Colon (tissue), 2 donors: ENCODE measurements at regions not wholly inside any gene's neighbourhood (a gene's known extent, or its start where the extent isn't known, plus 50 kb on each side); places are given as distances from the start of the nearest gene placed in this dataset.

ENCODE experiments used
- FAIRE-seq: peaks from 2 replicates; lab custom pipeline; 2012; peaks lifted over from hg19 to GRCh38; lab: Jason Lieb, UNC
- donor health status: control.
- donor health status: control.

- no peak for FAIRE-seq
Observed at GRCh38 chrX:98371994-98372393, 1488.3 kb downstream of the RPA4 start.

GRCh38 chrX:98379134-98379533 is 1495.4 kb downstream of the RPA4 start:
- FAIRE-seq, result no peak

DNA sequence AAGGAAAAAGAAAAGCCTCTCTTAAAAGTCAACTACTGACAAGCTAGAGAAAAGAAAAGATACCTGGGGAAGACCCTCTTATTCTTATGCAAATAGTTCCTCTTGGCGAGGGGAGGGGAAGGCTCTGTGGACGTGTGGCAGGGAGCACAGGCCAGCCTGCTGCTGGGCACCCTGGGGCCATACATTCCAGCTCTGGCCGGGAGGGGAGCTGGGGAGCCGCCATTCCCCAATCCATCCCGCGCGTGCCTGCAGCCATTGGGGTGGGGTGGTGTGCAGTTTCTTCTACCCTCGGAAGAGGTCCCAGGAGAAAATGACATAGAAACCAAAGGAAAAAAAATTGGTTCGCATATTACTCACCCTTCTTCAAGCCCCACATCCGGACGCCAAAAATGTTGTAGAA is 1496.4 kb downstream of the RPA4 start:
- no peak for FAIRE-seq

GRCh38 chrX:98380556-98380955 is 1496.8 kb downstream of the RPA4 start:
- FAIRE-seq, result no peak

GRCh38 chrX:98398542-98398941 is 1514.8 kb downstream of the RPA4 start:
- no peak for FAIRE-seq

GRCh38 chrX:98405376-98405775 is 1521.7 kb downstream of the RPA4 start:
- peak; percentile 38 for FAIRE-seq

- no peak for FAIRE-seq
Observed at GRCh38 chrX:98407584-98407983, 1523.9 kb downstream of the RPA4 start.

- no peak for FAIRE-seq
Observed at GRCh38 chrX:98409867-98410266, 1526.2 kb downstream of the RPA4 start.

DNA sequence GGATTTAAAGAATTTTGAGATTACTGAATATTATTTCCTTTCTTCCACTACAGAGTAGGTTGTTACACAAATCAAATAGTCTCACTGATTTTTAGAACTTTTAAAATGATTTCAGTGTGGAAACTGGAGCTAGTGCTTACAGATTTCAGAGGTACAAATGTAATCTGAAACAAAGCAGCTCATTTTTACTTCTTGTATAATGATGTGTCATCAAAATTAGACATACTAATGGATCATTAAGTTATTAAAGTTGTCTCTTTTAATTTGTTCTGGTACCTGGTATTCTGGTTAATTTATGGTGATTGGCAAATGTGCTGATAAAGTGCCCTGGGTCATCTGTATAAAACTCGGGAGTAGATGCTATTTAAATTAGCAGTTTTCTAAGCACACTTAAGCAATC is 1528.3 kb downstream of the RPA4 start:
- no peak for FAIRE-seq

DNA sequence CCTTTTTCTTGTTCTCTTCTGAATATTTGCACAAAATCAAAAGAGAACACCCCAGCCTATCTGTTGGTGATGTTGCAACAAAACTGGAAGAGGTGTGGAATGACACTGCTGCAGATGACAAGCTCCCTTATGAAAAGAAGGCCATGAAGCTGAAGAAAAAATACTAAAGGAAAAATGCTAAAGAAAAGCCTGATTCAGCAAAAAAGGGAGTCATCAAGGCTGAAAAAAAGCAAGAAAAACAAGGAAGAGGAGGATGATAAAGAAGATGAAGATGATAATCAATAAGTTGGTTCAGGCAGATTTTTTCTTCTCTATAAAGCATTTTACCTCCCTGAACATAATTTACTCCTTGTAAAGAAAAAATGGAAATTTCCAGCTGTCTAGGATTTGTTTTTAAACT is 1538.8 kb downstream of the RPA4 start:
- no peak for FAIRE-seq

DNA sequence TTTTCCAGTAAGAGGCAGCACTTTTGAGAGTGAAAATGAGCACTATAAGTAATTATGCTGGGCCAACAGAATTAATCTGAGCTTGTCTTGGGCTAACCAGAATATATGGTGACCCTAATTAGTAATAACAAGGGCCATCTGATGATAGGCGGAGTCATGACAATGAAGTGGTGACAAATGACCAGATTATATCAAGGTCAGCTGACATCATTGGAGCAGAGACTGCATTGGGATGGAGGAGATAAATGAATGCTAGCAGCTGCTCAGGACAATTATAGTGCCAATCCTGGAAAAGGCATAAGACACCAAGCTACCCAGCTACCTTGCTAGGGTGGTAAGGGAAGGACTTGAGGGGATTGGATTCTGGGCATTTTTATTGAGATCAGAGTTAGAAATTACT is 1548.7 kb downstream of the RPA4 start:
- FAIRE-seq, result no peak

DNA sequence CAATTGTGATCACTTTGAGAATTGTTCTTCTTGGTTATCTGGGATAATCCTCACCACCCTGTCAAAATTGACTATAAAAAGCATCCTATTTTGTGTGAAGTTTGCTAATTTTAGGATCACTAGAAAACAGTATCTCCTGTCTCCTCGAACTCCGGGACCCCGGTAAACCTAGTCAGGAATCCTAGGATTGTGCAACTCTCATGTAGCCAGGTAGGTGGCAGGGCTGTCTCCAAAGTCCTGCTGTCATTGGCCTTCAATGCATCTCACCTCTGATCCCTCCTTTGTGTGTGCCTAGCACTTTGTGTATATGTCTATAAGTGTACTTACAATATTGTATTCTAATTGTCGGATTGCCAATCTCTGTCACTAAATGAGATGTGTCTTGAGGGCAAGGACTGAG is 1564.8 kb downstream of the RPA4 start:
- FAIRE-seq, result no peak

GRCh38 chrX:98452456-98452855 is 1568.7 kb downstream of the RPA4 start:
- no peak for FAIRE-seq

- no peak for FAIRE-seq
Observed at GRCh38 chrX:98459669-98460068, 1576.0 kb downstream of the RPA4 start.

DNA sequence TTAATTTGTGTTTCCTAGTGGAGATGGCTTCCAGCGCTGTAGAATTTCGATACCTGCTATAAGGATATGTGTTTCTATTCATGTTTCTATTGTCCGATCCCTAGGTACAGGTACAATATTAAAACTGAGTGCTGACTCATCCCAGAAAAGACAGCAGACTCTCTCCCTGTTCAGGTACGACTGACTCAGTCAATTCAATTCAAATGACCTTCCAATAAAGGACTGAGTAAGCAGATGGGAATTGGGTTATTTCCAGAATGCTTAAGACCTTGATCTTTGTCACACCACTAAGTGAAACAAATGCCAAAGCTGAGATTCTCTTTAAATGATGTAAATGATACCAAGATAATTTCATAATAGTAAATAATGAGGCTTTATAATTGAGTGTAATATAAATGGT is 1596.9 kb downstream of the RPA4 start:
- no peak for FAIRE-seq

- FAIRE-seq, result no peak
Observed at GRCh38 chrX:98481636-98482035, 1597.9 kb downstream of the RPA4 start.

GRCh38 chrX:98490670-98491069 is 1607.0 kb downstream of the RPA4 start:
- no peak for FAIRE-seq

DNA sequence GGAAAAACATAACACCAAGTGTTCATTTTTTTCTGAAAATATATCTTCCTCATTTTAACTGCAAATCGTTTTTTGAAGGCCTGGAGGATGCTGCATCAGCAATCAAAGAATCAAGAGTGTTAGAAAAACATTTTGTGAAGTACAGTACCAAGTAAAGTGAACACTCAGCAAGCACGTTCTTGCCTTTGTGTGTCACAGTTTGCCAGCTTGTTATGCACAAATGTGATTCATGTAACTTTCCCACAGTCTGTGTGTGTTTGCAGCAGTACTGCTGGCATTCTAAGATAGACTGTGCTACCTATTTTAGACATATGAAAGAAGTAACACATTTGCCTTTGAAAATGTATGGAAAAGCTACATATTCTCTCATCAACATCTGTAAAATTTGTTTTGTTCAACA is 1617.7 kb downstream of the RPA4 start:
- no peak for FAIRE-seq

DNA sequence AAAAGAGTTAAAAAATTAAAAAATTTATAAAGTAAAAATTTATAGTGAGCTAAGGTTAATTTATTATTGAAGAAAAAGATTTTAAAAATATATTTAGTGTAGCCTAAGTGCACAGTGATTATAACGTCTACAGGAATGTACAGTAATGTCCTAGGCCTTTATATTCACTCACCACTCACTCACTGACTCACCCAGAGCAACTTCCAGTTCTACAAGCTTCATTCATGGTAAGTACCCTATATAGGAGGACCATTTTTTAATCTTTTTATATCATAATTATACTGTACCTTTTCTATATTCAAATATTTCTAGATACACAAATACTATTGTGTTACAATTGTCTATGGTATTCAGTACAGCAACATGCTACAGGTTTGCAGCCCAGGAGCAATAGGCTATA is 1623.2 kb downstream of the RPA4 start:
- FAIRE-seq, result no peak

- FAIRE-seq, result no peak
Observed at GRCh38 chrX:98514032-98514431, 1630.3 kb downstream of the RPA4 start.

- no peak for FAIRE-seq
Observed at GRCh38 chrX:98516120-98516519, 1632.4 kb downstream of the RPA4 start.

DNA sequence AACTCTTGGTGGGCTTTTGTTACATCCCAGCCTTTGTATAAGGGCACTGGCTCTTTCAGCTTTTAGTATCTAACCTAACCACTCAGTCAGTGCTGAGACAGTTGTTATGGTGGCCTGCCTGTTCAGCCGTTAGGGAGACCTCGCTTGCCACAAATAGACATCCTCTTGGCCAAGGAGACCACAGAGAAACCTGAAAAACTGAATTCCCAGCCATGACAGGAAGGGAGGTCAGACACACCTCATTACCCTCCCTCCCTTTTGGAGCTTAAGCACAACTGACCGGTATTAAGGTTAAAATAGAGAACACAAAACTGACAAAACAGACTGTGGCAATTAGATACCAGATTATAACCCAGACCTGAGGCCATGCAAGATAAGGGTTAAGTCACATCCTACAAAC is 1639.3 kb downstream of the RPA4 start:
- FAIRE-seq, result no peak

DNA sequence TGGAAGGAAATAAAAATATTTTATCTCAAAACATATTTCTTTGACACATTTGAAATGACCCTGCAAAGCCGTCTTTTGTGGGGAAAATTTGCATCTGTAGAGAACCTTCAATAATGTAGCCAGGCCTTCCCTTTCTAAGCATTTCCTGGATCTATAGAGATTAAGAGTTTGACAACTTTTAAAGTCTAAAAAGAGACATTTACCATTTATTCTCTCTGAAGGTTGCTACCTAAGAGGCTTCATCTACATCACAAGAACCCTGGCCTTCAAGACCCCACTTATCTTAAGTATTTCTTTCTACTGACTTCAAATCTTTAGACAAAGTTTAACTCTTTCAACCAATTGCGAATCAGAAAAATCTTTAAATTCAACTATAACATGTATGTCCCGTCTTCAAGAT is 1639.8 kb downstream of the RPA4 start:
- no peak for FAIRE-seq

GRCh38 chrX:98548519-98548918 is 1664.8 kb downstream of the RPA4 start:
- no peak for FAIRE-seq

GRCh38 chrX:98568795-98569194 is 1685.1 kb downstream of the RPA4 start:
- peak; percentile 97 for FAIRE-seq
